HG03442 (cell line): ENCODE measurements at regions not wholly inside any gene's neighbourhood (a gene's known extent, or its start where the extent isn't known, plus 50 kb on each side); places are given as distances from the start of the nearest gene placed in this dataset.

Source experiments
- ATAC-seq: cut with Tn5 transposase; IDR thresholded peaks from one replicate; pipeline ENCODE4 v1.9.1; 2021; ENCODE audit warnings: mild to moderate bottlenecking, moderate library complexity; ENCODE audit not compliant: unreplicated experiment

DNA sequence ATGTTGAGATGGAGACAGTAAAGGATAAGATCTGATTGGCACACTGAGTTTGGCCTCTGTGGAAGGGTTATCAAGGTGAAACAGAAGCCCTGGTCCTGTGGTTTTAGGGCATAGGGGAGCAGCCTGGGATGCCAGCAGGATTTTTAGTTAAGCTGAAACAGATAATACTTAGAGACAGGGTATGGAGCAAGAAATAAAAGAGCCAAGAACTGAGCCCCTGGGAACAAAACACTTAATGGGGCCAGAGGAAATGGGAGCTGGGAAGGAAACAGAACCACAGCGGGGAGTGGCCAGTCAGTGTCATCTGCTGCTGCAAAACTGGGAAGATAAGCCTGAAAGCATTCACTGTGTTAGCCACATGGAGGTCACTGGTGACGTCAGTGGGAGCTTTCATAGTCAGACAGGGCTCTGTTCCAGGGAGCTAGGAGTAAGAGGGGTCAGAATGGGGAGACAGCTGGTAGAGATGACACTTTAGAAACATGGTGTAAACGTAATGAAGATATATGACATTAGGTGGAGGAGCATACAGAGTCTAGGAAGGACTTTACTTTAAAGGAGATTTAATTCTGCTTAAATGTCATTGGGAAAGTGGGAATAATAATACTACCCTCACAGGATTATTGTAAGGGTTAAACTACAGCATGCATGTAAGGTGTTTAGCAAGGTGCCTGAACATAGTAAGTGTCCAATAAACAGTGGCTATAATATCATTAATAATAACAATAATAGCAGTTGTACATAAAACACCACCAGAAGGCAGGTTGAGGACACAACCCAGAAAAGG, 172.7 kb upstream of the CTNNB1 start:
- ATAC-seq = no peak

DNA sequence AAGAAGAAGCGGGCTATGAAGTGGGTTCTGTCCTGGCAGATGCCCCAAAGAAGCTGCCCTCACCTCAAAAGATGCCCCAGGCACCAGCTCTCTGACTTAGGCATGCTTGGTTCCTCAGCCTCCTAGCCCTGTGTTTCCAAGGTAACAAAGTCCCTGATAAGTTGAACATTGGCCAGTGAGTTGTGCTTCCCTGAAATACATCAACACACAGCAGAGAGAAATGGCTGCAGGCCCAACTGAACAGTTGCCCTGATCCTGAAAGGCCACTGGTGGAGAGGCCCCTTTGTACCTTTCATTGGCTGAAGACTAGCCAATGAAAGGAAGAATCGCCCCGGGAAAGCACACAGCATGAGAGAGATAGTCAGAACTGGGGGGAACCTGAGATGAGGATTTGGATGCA, 169.9 kb upstream of the CTNNB1 start:
- no peak for ATAC-seq

DNA sequence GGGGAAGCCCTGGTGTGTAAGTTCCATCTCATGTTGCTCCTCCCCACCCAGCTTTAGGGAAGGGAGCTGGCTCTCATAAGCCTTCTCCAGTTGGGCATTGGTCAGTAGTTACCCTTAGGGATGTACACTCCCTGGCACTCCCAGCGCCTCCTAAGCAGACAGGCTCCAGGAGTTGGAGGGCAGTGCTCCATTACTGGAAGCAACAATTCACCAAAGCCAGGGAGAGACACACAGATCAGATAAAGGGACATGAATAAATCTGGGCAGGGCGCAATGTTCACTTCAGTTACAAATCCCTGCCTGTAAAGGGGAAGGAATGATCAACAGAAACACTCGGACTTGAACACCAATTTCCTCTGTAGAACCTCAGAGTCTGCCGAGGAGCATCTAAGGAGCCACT, 169.1 kb upstream of the CTNNB1 start:
- ATAC-seq = no peak

DNA sequence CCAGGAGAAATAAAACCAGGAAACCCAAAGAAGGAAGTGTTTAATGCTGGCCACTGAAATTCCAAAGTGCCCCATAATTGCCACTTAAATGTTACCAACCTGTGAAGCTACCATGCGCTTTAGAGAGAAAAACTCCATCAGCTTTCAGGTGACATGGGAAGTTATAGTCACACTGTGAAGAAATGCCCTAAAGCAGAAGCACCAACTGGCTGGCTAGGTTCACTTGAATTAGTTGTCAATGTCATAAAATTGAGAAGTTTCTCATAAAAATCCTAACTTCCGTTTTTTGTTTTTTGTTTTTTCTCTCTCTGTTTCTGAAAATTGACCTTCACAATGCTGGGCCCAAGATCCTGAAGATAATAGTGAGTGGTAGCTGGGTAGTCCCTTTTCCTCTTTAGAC, 167.9 kb upstream of the CTNNB1 start:
- ATAC-seq = no peak

DNA sequence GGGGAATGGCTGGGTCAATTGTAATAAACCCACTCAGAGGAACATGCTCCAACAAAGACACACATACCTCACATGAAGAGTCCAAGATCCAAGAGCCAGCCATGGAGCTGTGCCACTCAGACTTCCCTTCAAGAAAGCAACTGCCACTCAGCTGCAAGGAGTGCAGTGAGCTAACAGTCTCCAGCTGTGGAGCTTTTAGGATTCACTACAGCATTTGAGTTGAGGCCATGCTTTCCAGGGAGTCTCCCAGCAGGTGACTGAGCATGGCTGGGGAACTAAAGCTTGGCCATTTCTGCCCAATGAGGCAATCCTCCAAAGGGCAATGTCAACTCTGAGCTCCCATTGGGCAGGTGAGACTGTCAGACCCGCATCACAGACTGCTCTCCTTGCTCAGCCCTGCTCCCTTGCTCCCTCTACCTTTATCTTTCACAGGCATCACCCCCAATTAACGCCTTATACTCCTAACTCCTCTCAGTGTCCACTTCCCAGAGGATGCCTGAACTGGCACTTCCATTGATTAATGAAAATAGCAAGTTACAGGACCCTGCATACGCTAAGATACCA, 165.3 kb upstream of the CTNNB1 start:
- ATAC-seq = no peak

DNA sequence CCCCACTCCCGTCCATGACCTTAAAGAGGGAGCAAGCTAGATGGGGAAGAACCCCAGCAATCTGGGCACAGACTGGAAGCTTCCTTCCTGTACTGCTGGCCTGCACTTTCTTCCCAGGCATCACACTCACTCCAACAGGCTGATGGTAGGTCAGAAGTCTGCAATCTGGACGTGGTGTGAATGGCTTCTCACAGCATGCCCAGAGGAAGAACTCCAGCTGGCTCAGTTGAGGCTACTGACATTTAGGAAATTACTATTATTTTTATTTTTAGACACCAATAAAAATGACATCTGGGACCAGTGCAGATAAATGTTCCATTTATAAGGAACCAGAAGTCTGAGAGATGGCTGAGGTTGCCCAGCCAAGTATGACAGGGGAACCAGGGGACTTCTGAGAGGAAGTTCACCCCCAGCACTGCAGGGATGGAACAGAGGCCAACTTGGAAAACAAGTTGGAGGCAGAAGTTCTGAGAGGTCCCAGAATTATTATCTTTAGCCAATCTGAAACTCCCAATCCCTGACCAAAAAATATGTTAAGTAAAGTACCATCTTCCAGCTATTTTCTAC, 163.8 kb upstream of the CTNNB1 start:
- no peak for ATAC-seq

DNA sequence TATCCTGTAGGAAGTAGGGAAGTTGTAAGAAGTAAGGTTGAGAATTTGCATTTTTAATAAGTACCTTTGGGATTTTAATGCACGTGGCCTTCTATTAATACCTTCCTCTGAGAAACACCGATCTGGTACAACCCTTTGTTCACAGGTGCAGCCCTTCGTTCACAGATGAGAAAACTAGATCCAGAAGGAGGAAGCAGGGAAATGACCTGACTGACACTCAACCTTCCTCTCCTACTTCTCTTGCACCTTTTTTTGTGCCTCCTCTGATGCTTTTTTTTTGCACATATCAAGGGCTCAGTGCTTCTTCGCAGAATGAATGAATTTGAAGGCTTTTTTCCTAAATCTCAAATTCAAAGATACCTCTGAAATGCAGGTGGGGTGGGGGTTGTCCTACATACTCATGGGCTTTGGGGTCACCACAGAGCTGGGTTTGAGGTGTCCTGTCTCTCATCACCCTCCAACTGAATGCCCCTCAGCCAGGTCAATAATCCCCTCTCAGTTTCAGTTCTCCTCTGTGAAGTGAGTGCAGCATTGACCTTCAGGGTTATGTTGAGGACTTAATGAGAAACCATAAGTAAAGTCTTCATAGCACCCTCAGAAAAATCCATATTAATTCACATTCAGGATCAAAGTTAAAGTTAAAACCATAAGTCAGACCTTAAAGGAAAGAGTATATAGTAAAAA, 161.5 kb upstream of the CTNNB1 start:
- no peak for ATAC-seq

DNA sequence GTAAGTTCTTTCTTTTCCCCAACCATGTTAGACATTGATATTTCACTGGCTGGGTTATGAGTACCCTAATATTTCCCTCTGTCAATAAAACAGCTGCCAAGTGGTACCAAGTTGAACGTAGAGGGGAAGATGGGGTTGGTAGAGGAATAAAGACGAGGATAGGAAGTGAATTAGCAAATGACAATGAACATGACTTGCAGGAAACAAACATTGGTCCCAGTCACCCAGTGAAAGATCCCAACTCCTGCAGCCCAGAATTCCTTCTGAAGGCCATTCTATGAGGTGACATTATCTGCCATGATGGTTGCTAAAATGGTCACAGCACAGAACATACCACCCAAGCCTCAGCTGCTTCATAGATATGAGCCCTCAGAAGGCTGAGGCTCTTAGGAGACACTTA, 159.0 kb upstream of the CTNNB1 start:
- ATAC-seq = no peak

DNA sequence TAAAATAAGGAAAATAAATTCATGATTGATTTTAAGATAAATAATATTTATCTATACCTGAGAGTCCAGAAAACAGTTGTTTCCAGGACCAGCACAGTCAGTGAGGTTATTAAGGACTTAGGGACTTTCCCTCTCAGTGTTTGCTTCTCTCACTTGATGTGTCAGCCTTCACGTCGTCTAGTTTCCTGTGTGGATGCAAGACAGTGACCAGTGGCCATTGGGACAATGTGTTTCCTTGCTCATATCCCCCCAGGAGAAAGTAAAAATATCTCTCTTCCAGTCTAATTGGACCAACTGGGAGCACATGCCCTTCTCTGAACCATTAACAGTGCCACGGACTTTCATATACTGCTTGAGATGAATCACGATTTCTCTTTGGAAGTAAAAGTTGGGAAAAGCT, 157.8 kb upstream of the CTNNB1 start:
- ATAC-seq = no peak

DNA sequence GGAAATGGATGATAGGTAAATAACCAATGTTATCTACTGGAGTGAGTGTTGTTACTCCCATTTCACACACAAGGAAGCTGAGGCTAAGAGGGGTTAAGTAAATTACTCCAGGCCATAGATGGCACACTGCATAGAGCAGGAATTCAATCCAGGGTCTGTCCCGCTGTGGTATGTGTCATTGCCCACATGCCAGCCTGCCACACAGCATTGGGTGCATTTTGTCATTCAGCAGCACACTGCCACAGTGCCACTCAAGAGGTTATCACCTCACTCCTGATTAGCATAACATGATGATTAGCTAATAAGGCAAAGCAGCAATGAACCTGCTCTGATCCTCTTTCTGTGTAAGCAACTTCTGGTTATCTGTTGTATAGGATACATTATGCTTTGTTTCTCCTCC, 157.4 kb upstream of the CTNNB1 start:
- ATAC-seq = no peak

DNA sequence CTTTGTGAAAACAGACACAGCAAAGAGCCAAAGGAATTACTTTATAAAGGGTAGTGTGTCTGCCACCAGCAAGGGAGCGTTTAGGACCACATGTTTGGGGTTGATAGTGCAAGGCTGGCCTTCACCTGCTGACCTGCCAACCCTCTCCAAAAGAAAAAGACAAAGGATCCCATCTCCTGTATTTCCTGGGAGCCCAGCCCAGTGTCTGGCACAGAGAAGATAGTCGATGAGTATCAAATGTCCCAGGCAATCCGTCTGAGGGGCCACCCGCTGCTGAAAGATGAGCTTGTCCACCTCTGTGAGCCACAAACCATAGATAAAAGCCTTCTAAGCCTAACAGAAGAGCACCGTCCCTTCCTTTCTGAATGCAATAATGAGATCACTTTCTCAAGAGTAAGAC, 154.8 kb upstream of the CTNNB1 start:
- no peak for ATAC-seq

DNA sequence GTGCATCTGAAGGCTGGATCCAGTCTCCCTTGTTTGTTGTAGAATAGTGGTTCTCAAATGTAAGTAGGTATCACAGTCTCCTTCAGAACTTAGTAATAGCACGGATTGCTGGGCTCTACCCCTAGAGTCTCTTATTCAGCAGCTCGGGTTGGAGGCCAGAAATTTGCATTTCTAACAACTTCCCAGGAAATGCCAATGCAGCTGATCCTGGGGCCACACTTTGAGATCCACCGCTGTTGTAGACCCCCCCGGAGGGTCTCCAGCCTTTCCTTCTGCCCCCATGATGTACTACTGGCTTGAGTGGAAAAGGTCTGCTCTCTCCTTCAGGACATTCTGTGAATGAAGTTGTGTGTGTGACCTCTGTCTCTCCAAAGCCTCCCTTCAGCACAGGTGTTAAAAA, 153.8 kb upstream of the CTNNB1 start:
- no peak for ATAC-seq

DNA sequence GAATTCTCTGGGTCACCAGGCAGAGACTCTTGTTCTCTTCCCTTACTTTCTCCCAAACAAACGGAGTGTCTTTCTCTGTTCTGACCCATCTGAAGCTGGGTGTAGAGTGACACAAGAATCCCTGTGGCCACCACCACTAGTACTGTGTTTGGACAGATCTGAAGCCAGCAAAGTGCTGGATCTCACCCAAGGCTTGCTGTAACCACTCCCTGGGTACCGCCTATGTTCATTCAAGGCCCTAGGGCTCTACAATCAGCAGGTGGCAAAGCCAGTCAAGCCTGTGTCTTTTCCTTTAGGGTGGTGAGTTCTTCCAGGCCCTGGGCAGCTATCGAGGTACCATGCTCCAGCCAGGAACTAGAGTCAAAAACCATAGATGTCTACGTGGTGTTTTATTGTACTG, 149.2 kb upstream of the CTNNB1 start:
- ATAC-seq = no peak

DNA sequence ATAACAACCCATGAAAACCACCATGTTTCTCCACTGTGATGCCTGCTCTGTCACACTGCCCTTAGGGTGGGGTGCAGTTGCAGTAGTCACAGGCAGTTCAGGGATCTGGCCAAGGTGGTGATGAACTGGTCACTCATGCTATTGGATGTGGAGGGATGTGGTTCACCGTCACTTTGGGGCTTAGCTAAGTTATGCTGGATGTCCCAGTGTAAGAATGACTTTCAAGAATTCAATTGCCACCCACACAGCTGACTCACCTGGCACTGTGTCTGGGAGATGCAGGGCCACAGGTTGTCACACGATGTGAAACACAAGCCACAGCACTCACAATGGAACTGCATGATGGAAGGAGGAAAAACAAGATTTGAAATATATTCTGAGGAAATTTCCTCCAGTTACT, 146.1 kb upstream of the CTNNB1 start:
- no peak for ATAC-seq

DNA sequence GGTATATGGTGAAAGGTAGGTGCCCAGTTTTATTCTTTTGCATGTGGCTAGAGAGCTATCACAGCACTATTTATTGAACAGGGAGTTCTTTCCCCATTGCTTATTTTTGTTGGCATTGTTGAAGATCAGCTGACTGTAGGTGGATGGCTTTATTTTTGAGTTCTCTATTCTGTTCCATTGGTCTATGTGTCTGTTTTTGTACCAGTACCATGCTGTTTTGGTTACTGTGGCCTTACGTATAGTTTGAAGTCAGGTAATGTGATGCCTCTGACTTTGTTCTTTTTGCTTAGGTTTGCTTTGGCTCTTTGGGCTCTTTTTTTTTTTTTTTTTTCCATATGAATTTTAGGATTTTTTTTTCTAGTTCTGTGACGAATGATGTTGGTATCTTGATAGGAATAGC, 139.2 kb upstream of the CTNNB1 start:
- no peak for ATAC-seq

DNA sequence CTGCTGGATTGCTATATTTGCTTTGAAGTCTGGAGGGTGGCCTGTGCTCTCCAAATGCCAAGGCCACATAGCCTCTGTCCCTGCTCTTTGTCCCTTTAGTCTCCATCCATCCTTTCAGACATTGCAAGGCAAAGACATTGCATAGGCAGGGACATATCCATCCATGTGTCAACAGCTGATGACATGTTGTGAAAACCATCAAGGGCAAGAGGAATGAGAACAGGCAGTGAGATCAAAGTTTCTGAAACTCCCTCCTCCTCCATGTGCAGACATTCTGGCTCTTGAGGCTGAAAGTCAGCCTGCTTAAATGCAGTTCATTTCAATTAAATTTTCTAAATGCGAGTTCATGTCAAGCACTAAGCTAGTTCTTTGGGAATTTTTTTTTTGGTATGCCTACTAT, 135.2 kb upstream of the CTNNB1 start:
- no peak for ATAC-seq

DNA sequence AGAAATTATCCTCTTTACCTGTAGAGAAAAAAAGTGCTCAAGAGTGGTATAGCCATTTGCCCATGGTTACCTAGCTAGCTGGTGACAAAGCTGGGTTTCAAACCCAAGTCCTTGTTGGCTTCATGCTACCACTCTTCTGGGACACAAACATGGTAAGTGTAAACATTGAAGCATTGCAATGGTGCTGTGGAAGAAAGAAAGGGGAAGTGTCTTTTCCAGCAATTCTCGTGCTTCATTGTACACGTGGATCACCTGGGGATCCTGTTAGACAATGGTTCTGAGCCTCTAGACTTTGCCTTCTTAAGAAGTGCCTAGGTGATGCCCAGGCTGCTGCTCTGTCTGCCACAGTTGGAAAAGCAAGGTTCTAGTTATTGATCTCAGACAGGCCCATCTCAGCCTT, 134.8 kb upstream of the CTNNB1 start:
- ATAC-seq = no peak

DNA sequence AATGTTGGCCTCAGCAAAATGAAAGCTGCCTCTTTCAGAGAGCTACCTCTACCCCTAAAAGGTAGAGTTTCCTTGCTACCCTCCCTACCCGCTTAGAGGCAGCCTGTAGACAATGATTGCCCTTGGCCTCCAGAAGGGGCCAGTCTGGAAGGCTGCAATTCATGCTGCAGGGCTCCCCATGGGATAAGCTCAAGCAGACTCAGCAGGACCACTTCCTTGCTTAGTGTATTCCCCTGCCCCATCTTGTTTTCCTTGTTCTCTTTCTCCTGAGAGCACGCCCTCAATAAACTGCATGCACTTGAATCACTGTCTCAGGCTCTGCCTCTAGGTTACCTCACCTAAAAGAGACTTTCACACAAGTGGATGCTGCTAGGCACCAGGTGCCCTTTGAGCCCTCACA, 134.0 kb upstream of the CTNNB1 start:
- ATAC-seq = no peak

DNA sequence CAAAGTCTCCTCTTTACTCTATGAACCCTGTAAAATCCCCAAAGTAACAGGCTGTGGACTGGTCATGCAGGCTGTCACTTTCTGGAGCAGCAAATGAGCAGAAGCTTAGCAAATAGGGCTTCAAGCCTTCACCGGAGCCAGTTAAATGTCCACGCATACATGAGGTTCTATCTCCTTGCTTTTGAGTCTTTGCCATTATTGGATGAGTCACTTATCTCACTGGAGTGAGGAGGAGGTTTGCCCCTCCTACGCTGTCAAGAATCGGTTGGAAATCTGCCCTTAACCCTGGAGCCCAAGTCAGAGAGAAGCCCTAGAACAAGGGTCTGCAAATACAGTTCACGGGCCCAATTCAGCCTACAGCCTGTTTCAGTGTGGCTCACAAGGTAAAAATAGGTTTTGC, 126.1 kb upstream of the CTNNB1 start:
- no peak for ATAC-seq

DNA sequence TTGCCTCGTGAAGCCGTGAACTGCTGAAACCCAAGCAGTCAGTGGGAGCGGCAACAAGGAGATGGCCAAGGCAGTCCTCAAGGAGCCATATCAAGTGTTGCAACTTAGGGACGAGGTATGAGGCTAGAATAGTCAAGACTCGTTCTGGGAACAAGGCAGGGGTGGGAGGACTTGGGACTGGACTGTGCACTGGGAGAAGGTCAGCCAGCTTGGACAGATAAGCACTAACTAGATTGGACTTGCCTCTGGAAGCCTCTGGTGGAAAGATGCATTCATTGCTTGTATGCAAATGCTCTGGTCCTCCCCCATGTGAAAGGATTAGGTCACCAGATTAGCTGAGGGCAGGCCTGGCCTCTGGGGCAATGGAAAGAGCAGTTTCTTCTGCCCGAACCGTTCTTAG, 123.3 kb upstream of the CTNNB1 start:
- no peak for ATAC-seq

DNA sequence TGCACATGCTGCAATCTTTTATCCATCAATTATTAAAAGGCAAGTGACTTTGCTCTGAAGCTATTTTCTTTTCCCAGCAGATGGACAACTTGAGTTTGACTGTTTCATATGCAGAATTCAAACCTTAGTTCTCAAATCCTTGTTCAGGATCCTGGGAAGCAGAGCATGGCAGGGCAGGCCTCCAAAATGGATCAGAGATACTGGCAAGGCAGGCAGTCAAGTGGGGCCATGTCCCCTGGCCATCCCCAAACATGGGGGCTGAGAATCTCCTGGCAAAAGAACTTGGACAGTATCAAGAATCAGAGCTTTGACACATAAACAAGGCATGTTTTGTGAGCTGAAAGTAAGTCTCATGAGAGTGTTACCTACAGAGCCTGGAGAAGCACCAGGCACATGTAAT, 122.9 kb upstream of the CTNNB1 start:
- no peak for ATAC-seq

DNA sequence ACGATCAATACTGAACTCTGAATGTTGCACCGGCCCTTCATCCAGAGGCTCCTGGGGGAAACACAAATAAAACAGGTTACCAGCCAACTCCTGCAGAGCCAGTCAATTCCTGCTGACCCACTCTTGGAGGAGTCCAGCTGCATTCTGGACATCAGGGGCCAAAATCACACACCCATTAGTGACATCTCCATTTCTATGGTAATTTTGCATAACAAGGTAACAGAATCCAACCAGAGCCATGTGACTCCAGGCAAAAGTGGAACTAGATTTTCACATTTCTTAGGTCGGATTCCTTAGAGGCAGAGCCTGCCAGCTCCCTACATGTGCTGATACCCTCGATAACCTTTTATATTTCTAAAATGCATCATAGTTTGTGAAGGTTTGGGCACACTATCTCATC, 119.2 kb upstream of the CTNNB1 start:
- no peak for ATAC-seq
